Muscle of leg (tissue), 3 donors: ENCODE measurements at regions not wholly inside any gene's neighbourhood (a gene's known extent, or its start where the extent isn't known, plus 50 kb on each side); places are given as distances from the start of the nearest gene placed in this dataset.

Experiments
- DNase-seq: peaks from one replicate; pipeline ENCODE4 v3.0.0; 2013
- H3K27ac ChIP-seq: one replicate; pipeline ENCODE4 v1.5.1; 2013; ENCODE audit warnings: mild to moderate bottlenecking, low read length, control low read depth
- H3K27me3 ChIP-seq: one replicate; pipeline ENCODE4 v1.6.1; 2013; ENCODE audit warnings: low read length; ENCODE audit not compliant: control insufficient read depth, insufficient read depth
- H3K36me3 ChIP-seq: one replicate; pipeline ENCODE4 v1.6.1; 2013; ENCODE audit warnings: low read length; ENCODE audit not compliant: control insufficient read depth, insufficient read depth
- H3K4me1 ChIP-seq: one replicate; pipeline ENCODE4 v1.6.1; 2013; ENCODE audit warnings: low read length; ENCODE audit not compliant: control insufficient read depth, insufficient read depth
- H3K4me3 ChIP-seq: one replicate; pipeline ENCODE4 v1.5.1; 2013; ENCODE audit warnings: low read length, control low read depth
- H3K9me3 ChIP-seq: replicated peaks from 2 replicates; pipeline ENCODE4 v1.6.1; 2013; ENCODE audit warnings: low read depth, low read length; ENCODE audit not compliant: control insufficient read depth
- WGBS: methylation state at CpG from one replicate; pipeline ENCODE4 v1.1.5; 2013; ENCODE audit warnings: missing lambda C conversion rate; ENCODE audit not compliant: insufficient coverage; 5-methylcytosine and 5-hydroxymethylcytosine counted together

DNA sequence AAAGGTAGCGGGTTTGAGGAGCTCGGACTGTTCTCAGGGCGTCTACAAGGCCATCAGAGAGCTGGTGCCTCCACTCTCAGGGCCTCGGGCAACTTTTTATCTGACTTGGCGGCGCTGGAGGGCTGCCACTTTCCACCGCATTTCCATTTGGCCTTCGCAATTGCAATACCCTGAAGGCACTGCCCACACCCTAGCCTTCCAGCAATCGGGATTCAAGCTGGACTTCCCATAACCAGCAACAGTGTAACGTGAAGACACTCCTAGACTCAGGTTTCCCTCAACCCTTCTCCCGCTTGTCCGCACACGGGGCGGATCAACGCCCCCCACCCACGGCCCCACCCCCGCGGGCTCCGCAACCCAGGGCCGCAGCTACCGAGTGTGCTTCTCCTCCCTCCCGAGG is 50.2 kb upstream of the BCOR start:
- H3K4me1 ChIP-seq, result peaks cover 57% of the 10 kb centered on the region
- H3K36me3 ChIP-seq, result no peaks in the 10 kb centered on the region
- H3K27ac ChIP-seq, result no peak overlapping the region
- 43% methylated on average over 22 of the region's 22 CpGs for WGBS
- no peaks in the 10 kb centered on the region for H3K9me3 ChIP-seq
- H3K27me3 ChIP-seq, result peaks cover 92% of the 10 kb centered on the region
- no peak overlapping the region for H3K4me3 ChIP-seq
- DNase-seq, result no peak
